OCI-LY1 (cell line): ENCODE measurements at regions not wholly inside any gene's neighbourhood (a gene's known extent, or its start where the extent isn't known, plus 50 kb on each side); places are given as distances from the start of the nearest gene placed in this dataset.

Experiments used
- H2AFZ ChIP-seq: fragments of 200-600 bp; sonication (generic), shearing (Covaris generic); 2 replicates; pipeline ENCODE4 v1.6.0; 2014; ENCODE audit warnings: antibody characterized with exemption, mild to moderate bottlenecking, low read length
- H3F3A ChIP-seq: fragments of 200-600 bp; sonication (generic), shearing (Covaris generic); 2 replicates; pipeline ENCODE4 v1.6.0; 2014; ENCODE audit warnings: mild to moderate bottlenecking, antibody characterized with exemption, low read length, moderate library complexity; ENCODE audit not compliant: insufficient read depth
- H3K27ac ChIP-seq: fragments of 200-600 bp; sonication (generic); 2 replicates; pipeline ENCODE4 v1.5.1; 2014; ENCODE audit warnings: low read length, mixed run types, mild to moderate bottlenecking, low read depth; ENCODE audit not compliant: poor library complexity, severe bottlenecking
- H3K27me3 ChIP-seq: fragments of 200-600 bp; sonication (generic); 2 replicates; pipeline ENCODE4 v1.6.0; 2014; ENCODE audit warnings: antibody characterized with exemption, mild to moderate bottlenecking, low read length, moderate library complexity; ENCODE audit not compliant: insufficient read depth
- H3K36me3 ChIP-seq: fragments of 200-600 bp; sonication (generic); 2 replicates; pipeline ENCODE4 v1.6.1; 2014; ENCODE audit warnings: mild to moderate bottlenecking, antibody characterized with exemption, low read length, moderate library complexity, mixed read lengths; ENCODE audit not compliant: insufficient read depth
- H3K4me1 ChIP-seq: fragments of 200-600 bp; sonication (generic); 2 replicates; pipeline ENCODE4 v1.5.1; 2014; ENCODE audit warnings: mild to moderate bottlenecking, low read length, moderate library complexity; ENCODE audit not compliant: insufficient read depth, severe bottlenecking
- H3K4me2 ChIP-seq: fragments of 200-600 bp; sonication (generic), shearing (Covaris generic); 2 replicates; pipeline ENCODE4 v1.6.1; 2014; ENCODE audit warnings: low read length
- H3K4me3 ChIP-seq: fragments of 200-600 bp; sonication (generic); 2 replicates; pipeline ENCODE4 v1.5.1; 2014; ENCODE audit warnings: low read length, low read depth, mild to moderate bottlenecking, mixed read lengths; ENCODE audit not compliant: poor library complexity, severe bottlenecking
- H3K79me2 ChIP-seq: fragments of 200-600 bp; shearing (Covaris generic); 2 replicates; pipeline ENCODE4 v1.6.1; 2016; ENCODE audit warnings: mixed run types, low read length, mixed read lengths; ENCODE audit not compliant: insufficient read depth
- H3K9ac ChIP-seq: fragments of 200-600 bp; sonication (generic), shearing (Covaris generic); 2 replicates; pipeline ENCODE4 v1.6.1; 2014; ENCODE audit warnings: mild to moderate bottlenecking, low read length, mixed read lengths
- H3K9me2 ChIP-seq: fragments of 200-600 bp; sonication (generic), shearing (Covaris generic); 2 replicates; pipeline ENCODE4 v1.6.1; 2014; ENCODE audit warnings: low read depth, mild to moderate bottlenecking, low read length, mixed read lengths
- H3K9me3 ChIP-seq: fragments of 200-600 bp; shearing (Covaris generic); 2 replicates; pipeline ENCODE4 v1.6.1; 2014; ENCODE audit warnings: low read length, mixed read lengths
- H4K20me1 ChIP-seq: fragments of 200-600 bp; sonication (generic), shearing (Covaris generic); 2 replicates; pipeline ENCODE4 v1.6.0; 2016; ENCODE audit warnings: mild to moderate bottlenecking, low read length; ENCODE audit not compliant: insufficient read depth
- EZH2 ChIP-seq: fragments of 200-600 bp; sonication (generic), shearing (Covaris generic); IDR thresholded peaks from 2 replicates; pipeline ENCODE4 v1.8.0; 2017; ENCODE audit warnings: borderline replicate concordance, mixed run types, mild to moderate bottlenecking, antibody characterized with exemption, low read length, moderate library complexity, mixed read lengths
- TF ChIP-seq, protein P1 (sequence below): fragments of 200-600 bp; sonication (generic), shearing (Covaris generic); IDR thresholded peaks from 2 replicates; pipeline ENCODE4 v1.5.1; 2017; ENCODE audit warnings: mild to moderate bottlenecking, antibody characterized with exemption, low read length, moderate library complexity, mixed read lengths

DNA sequence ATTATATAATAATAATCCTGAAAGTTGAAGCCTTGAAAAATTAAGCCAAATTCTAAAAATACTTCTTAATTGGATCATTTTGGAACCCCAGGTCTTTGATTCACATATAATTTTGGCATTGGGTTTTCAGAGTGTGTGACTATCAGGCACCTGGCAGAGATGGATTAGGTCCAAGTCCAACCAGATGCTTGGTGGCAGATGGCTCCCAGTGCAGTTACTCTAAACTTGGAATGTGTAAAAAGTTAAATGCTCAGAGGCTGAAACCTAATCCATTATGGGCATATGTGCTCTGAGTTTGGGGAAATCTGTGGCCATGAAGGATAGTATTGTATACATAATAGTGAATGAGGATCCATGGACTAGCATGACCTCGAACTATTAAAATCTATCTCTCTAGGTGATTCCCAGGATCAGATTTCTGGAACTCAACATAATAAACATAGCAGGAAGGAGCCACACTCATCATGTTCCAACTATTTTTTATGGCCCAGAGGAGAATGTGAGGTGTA lies 333.0 kb downstream of the RPRM start:
- Histone ChIP-seq H3K4me1 (no peaks in the 10 kb centered on the region), H3K9me2 (no peaks in the 10 kb centered on the region), H4K20me1 (no peaks in the 10 kb centered on the region), H2AFZ (no peak overlapping the region), H3K36me3 (no peaks in the 10 kb centered on the region), H3K27me3 (no peaks in the 10 kb centered on the region), H3K27ac (no peak overlapping the region), H3K9me3 (no peaks in the 10 kb centered on the region), H3F3A (no peaks in the 10 kb centered on the region), H3K9ac (no peak overlapping the region), H3K4me3 (no peak overlapping the region), H3K79me2 (no peaks in the 10 kb centered on the region), H3K4me2 (no peak overlapping the region)
- TF ChIP-seq, protein P1, sequence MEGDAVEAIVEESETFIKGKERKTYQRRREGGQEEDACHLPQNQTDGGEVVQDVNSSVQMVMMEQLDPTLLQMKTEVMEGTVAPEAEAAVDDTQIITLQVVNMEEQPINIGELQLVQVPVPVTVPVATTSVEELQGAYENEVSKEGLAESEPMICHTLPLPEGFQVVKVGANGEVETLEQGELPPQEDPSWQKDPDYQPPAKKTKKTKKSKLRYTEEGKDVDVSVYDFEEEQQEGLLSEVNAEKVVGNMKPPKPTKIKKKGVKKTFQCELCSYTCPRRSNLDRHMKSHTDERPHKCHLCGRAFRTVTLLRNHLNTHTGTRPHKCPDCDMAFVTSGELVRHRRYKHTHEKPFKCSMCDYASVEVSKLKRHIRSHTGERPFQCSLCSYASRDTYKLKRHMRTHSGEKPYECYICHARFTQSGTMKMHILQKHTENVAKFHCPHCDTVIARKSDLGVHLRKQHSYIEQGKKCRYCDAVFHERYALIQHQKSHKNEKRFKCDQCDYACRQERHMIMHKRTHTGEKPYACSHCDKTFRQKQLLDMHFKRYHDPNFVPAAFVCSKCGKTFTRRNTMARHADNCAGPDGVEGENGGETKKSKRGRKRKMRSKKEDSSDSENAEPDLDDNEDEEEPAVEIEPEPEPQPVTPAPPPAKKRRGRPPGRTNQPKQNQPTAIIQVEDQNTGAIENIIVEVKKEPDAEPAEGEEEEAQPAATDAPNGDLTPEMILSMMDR, result no peak
- TF ChIP-seq EZH2, result no peak

- no peaks in the 10 kb centered on the region for H3K9me2 ChIP-seq
- no peaks in the 10 kb centered on the region for H3K4me1 ChIP-seq
- H3K36me3 ChIP-seq, result no peaks in the 10 kb centered on the region
- no peak overlapping the region for H2AFZ ChIP-seq
- H3K79me2 ChIP-seq, result no peaks in the 10 kb centered on the region
- H3K4me2 ChIP-seq, result no peak overlapping the region
- H3K9me3 ChIP-seq, result no peaks in the 10 kb centered on the region
- no peaks in the 10 kb centered on the region for H3K27me3 ChIP-seq
- no peak overlapping the region for H3K27ac ChIP-seq
- no peak overlapping the region for H3K9ac ChIP-seq
- no peak overlapping the region for H3K4me3 ChIP-seq
- TF ChIP-seq, protein P1, result no peak
- no peaks in the 10 kb centered on the region for H3F3A ChIP-seq
- H4K20me1 ChIP-seq, result no peaks in the 10 kb centered on the region
Measured at GRCh38 chr2:153143540-153143939, 335.0 kb downstream of the RPRM start.

DNA sequence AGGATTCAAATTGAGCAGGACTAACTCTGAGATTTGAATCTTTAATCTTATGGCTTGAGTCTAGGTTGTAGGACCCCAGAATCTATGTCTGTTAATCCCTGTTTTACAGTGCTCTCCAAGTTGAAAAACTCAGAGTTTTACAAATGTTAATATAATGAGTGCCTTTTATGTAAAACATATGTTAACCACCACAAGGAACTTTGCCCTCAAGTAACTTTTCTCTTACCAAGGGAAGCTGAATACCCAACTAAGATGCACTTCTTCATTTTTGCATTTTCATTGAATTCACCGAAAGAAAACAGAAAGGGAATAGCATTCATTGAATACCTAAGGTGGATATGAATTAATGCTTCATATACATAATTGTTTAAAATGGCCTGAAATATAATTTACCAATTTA lies 338.1 kb downstream of the RPRM start:
- H3K4me1 ChIP-seq, result no peaks in the 10 kb centered on the region
- H3F3A ChIP-seq, result no peaks in the 10 kb centered on the region
- H3K27ac ChIP-seq, result no peak overlapping the region
- no peaks in the 10 kb centered on the region for H3K9me2 ChIP-seq
- no peaks in the 10 kb centered on the region for H3K27me3 ChIP-seq
- no peaks in the 10 kb centered on the region for H3K36me3 ChIP-seq
- no peak overlapping the region for H2AFZ ChIP-seq
- no peaks in the 10 kb centered on the region for H3K9me3 ChIP-seq
- H3K4me2 ChIP-seq, result no peak overlapping the region
- no peaks in the 10 kb centered on the region for H3K79me2 ChIP-seq
- no peak for TF ChIP-seq EZH2
- TF ChIP-seq, protein P1, result no peak
- H4K20me1 ChIP-seq, result no peaks in the 10 kb centered on the region
- no peak overlapping the region for H3K9ac ChIP-seq
- no peak overlapping the region for H3K4me3 ChIP-seq
